Dedifferentiated amniotic fluid mesenchymal stem cell (primary cell): ENCODE measurements at regions not wholly inside any gene's neighbourhood (a gene's known extent, or its start where the extent isn't known, plus 50 kb on each side); places are given as distances from the start of the nearest gene placed in this dataset.
A peak's percentile ranks its signal among the peaks of the same experiment; 100 is the strongest.

ENCODE experiments used
- DNase-seq: peaks from one replicate; pipeline ENCODE4 v3.0.0-alpha.2; 2016; ENCODE audit errors: extremely low spot score

DNA sequence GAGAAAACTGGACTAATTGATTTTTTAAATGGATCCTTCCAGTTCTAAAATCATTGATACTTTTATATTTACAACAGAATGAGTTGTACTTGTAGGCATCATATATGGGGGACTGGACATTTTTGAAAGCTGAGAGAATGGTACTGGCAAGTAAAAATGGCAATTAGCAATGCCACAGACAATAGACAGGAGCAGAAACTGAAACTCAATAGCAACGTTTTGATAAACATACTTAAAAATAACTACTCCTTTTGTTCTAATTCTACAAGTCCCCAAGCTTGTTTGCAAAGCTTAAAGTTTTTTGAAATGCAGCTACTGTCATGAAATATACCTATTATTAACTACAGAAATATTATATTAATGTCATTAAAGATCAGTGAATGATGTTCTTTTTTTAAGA lies 52.8 kb upstream of the FBXL7 start:
- no peak for DNase-seq

DNA sequence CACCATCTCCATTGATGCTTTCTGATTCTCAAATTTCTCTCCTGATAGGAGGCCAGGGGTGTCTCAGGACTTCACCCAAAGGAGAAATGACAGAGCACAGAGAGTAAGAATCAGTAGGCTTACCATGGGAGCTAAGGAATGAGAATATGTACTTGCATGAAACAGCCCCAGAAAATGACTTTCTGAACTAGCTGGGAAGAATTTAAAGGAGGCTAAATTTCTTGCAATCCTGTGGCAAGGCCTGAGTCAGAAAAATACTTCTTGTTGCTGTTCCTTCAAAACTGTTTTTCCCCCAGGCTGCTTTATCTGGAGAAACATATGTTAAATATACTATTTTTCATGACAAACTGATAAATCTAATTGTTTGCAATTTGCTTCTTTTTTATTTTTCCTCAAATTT lies 53.4 kb upstream of the FBXL7 start:
- peak; percentile 88 for DNase-seq

DNA sequence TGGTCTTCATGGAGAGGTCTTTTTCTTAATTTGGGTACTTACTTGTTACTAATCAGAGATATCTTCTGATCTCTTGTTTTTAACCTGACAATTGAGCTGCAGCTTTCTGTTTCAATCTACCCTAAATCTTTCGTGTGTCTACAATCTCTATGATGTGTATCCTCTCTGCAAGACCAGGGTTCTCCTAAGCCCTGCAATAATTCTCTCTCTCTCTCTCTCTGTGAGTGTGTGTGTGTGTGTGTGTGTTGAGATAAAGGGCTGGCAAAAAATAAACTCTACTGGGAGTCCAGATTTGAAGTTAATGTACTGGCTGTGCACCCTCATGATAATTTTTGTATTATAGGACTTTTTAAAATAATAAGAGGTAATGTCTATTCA lies 57.8 kb upstream of the FBXL7 start:
- no peak for DNase-seq

DNA sequence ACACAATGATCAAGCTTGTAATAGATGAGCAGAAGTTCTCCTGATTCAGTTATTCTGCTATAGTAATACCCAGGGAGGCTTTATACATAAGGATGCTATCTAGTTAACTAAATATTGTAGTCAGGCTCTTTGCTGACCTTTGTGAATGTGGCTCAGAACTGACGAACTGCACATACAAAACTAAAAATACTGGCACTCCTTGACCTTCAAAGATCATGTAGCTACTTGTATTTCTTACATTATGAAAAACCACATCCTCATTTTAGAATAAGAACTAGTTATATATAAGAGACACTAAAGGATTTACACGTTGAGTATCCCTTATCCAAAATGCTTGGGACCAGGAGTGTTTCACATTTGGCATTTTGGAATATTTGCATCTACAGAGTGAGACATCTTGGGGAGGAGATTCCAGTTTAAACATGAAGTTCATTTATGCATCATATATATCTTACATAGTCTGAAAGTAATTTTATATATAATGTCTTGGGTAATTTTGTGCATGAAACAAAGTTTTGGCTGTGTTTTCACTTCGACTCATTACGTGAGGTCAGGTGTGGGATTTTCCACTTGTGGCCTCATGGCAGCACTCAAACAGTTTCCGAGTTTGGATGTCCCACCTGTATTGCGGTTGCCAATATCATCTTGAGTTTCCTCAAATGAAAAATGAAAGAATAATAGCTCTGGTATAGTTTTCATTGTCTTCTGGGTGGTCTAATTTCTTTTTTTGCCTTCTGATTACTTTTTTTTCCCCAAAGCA lies 58.4 kb upstream of the FBXL7 start:
- no peak for DNase-seq

DNA sequence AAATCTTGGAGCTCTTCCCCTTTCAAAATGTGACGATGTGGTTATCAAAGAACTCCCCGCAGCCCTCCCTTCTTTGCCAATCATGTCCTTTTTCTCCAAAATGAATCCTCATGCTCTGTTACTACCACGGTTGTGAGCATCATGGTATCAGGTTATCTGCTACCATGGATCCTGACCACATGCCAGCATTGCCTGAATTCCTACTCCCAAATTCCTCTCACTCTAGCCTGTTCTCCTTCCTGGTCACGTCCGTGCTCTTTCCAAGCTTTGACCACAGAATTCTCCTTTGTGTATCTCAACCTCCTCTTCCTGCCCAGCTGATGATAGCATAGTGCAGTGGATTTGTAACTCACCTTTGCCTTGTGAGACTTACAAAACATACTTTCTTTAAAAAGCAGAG lies 59.5 kb upstream of the FBXL7 start:
- DNase-seq: no peak

DNA sequence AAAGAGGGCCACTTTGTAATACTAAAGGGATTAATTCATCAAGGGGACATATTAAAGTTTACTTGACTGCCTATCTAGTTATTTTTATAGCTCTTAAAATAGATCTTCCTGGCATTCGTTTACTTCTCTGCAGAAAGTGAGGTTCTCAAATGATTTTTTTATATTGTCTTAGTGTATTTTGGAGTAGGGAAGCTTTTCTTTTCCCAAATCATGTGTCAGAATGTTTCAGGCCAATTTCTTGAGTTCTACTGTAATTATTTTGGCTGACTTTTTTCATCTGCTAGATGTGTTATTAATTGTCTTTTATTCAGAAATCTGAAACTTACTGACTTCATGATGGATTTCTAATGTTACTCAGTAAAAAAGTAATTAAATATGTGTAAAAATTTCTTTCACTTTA lies 60.2 kb upstream of the FBXL7 start:
- DNase-seq: no peak

DNA sequence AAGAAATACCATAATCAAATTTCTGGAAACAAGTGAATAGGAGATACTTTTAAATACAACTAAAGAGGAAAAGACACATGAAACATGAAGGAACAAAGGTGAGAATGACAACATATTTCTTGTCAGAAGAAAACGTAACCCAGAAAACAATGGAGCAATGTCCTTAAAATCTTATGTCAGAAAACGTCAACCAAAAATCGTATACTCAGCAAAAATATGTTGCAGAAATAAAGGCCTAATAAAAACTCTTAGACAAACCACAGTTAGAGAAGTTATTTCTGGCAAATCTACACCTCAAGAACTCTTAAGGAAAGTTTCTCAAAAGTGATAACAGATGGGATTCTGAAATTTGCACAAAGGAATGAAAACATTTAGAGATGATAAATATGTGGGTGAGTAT lies 66.3 kb upstream of the FBXL7 start:
- DNase-seq: no peak

DNA sequence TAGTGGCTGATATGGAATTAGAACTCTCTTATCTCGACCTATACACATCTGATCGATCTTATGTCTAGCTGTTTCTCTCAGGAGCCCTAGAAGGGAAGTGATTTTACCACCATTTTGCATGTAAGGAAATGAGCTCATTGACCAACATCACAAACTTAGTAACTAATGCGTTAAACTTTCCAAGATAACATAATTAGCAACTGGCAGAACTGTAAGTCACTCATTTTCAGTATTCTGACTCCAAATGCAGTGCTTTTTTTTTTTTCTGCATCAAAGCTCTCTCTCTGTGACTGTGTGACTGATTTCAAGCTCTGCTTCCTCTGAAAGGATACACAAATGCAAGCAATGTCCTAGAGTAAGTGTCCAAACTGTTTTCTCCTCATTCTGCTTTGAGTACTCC lies 68.1 kb upstream of the FBXL7 start:
- no peak for DNase-seq

DNA sequence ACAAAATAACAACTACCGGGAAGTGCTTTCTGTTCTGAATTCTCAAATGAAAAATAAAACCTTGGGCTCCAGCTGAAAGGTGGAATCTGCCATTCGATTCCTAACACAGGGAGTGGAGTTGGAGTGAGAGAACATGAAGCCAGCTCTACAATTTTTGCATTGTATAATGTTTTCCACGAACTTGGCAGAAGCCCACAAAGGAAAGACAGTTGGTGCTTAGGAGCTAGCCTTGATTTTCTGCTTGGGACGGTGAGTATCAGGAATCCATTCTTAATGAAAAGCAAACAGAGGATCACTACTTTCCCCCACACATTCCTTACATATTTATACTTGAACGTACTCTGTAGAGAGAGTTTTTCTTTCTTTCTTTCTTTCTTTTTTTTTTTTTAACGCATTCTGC lies 74.2 kb upstream of the FBXL7 start:
- no peak for DNase-seq

DNA sequence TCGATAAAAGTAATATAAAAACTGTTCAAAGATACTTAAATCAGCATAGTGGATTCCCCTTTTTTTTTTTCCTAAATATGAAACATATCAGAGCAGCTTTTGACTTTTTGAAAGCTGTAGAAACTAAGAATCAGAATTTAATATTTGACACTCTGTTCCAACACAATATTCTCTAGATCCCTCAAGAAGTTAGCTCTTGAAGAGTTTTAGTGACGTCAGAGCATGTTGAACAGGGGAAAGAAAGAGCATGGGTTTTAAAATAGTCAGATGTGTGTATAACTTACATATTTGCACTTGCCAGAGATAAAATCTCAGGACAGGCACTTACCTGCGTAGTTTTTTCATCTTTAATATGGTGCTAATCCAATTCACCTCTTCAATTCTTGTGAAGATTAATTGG lies 75.2 kb upstream of the FBXL7 start:
- DNase-seq: no peak

DNA sequence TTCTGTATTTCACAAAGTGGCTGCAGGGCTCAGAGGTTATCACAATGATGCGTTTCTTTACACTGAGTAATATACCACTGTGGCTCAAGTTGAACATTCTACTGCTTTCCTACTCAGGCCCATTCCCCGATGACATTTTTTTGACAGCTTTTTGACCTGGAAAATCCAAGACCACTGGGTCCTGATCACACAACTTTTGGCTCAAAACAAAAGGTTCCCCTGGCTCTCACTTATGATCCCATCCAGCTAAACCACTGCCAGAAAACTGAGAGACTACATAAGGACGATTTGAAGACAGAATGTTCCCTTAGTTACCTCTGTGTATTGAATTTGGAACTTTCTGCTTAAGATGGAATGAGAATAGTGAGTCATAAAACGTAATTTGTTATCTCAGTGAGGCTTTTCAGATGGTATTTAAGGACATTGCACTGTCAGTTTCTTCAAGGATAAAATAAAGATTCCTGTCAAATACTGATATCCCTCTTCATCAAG lies 78.0 kb upstream of the FBXL7 start:
- no peak for DNase-seq

DNA sequence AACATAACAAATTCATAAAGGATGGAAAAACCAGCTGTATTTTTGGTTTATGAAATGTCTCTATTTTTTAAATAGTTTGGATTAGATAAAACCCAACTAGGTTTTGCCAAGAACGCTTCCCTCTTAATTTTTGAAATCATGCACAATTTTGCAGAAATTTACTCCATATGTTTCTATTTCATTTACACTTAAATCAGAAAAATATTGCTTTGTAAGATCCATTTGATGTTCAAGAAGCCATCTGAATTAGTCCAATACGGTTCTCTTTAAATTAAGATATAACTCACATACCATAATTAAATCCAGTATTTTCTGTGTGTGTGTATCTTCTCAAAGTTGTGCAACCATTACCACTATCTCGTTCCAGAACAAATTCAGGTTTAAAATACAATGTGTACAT lies 78.6 kb upstream of the FBXL7 start:
- no peak for DNase-seq

DNA sequence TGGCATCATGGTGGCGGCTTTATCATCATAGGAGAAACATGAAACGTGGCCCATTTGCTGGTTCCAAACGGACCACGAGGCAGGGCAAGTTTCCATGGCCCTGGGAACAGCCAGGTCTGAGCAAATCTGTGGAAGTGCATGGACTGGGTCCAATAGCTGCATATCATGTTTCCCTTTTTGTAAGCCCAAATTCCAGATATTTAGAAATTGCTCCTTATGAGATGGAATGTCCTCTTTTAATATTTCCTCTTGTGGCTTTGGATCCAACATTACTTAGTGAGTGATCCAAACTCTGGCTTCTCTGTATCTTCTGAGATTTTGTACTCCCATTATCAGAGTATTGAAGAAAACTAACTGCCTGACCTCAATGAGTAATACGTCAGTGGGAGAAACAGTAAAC lies 79.8 kb upstream of the FBXL7 start:
- no peak for DNase-seq

DNA sequence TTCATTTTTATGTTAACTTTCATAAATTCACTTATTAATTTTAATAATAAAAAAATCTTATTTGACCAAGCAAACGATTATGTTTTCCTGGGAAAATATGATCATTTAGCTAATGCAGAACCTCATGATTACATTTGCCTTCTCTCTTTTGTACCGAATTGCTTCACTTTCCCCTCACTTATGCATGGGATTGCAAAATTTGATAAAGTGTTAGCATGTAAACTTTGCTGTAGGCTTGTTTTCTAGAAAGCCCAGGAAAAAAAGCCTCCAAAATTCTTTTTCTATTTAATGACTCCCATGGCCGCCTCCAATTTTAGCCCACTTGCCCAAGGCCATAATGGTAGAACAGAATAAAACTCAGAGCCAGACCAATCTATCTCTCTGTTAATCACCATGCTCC lies 82.8 kb upstream of the FBXL7 start:
- DNase-seq: no peak

DNA sequence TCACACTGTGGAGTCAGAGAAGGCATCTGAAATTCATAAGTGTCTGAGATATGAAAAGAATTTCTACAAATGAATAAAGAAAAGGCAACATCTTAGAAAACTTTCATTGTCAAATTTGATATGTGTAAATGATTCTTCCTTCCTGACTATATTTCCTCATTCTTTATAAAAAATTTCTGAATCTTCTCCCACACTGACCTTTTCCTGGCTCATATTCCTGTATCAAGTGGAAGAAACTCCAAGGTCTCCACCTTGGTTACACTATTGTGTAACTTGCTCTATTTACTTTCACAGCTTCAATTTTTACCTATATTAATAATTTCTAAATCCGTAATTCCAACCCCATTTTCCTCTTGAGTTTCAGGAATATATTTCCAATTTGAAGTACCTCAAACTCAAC lies 93.5 kb upstream of the FBXL7 start:
- no peak for DNase-seq

DNA sequence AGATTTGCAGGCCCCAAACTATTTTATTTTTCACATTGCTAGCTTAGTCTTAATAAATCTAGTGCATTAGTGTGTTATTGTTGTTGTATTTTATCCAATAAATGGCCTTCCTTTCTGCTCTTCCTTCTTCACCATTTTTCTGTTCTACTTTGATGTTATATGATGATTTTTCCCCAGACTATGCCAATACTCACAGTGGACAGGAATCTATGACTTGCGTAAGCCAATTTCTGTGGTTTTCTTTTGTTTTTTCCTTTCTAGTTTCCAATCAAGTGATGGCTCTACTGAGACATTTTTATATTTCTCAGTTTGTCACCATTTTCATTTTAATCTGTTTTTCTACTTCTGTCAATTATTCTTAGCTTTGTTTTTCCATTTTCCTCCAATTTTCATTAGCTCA lies 106.8 kb upstream of the FBXL7 start:
- DNase-seq: no peak

DNA sequence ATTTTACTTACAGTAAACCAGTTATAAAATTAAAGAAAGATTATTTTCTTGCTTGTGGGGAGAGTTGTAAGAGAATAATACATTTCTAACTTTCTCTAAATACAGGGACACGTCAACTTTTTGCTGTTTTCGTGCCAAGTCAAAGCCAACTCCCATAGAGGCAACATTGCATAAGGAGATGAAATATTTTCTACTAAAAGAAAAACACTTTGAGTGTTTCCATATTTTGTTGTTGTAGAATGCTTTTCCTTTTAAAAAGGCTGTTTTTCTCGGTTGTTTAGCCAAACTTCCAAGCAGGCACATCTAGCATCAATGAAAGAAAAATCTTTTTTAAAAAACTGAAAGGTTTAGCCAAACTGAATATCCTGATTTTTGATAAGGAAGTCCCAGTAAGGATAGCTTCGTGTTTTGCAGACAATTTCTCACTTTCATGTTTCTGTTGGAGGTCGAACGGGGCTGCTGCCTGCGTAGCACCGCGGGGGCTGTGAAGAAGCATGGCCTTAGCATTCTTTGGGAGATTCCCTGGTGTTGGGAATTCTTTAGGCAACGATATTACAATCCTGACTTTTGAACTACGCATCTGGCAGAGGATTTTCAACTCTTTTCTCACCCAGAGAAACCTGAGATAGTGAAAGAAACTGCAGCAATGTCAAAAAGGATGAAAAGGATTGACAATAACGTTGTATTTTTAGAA lies 108.1 kb upstream of the FBXL7 start:
- DNase-seq: no peak

DNA sequence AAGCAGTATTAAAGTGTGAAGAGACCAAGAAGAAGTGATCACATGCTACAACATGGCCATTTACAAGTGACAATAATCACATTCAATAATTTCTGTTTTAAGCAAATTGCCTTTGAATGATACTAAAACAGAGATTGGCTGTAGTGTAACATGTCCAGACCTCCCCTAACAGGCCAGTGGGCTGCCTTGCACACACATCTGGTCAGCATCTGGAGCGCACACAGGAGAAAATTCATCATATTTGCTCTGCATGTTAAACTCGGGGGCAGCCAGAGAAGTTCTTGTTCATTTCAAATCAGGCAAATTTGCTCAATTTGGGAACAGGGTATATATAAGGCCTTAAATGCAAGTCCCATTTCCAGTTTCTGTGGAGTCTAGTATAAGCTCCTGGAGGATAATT lies 111.1 kb upstream of the FBXL7 start:
- no peak for DNase-seq

DNA sequence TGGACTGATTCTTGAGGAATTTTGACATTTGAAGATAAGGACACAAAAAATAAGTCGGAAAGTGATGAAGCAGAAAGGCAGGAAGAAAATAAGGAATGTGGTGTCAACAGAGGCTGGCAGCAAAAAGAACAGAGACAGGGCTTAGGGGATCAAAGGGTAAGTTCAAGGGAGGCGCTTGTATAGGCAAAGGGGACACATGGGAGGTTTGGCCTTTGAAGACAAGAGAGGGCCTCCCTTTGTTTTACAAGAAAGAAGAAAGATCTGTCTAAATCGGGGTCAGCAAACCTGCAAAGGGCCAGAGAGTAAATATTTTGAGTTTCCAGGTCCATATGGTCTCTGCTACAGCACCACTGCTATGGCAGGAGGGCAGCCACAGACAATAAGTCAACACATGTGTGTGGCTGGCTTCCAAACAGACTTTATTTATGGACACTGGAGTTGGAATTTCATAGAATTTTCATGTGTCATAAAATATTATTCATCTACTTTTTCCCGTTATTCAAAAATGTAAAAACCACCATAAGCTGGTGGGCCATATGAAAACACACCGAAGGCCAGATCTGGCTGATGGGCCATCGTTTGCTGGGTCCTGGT lies 112.0 kb upstream of the FBXL7 start:
- DNase-seq: no peak

DNA sequence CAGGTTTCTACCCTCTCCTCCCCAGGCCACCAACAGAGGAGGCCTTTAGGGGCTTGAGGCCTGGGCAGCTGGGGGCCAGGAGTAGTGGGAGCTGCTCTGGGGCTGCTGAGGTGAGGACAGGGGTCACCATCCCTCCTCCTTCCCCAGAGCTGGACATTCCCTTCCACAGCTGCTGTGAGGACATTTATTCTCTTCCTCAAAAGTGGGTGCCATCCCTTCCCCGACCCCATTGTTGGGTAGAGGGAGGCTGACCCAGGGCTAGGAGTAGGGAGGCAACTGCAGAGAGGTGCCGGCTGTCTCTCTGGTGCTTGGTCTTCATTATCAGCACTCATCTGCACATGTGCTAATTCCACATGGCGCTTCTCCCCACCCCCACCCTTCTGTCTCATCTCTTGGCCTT lies 113.9 kb upstream of the FBXL7 start:
- no peak for DNase-seq

DNA sequence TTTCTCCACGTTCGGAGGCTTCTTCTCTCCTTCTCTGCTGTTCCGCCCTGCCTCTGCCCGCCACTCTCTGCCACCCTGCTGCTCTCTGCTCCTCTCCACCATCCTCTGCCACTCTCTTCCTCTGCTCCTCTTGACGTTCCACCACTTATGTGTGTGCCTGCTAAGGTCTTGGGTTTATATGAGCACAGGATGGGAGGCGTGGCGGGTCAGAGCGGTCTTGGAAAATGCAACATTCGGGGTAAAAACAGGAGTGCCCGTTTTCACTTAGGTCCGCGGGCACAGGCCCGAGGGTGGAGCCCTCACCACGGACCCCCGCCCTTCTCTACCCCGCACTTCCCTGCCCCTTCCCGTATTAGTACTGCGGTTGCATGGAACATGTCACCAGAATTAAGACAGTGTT lies 114.4 kb upstream of the FBXL7 start:
- DNase-seq: no peak

DNA sequence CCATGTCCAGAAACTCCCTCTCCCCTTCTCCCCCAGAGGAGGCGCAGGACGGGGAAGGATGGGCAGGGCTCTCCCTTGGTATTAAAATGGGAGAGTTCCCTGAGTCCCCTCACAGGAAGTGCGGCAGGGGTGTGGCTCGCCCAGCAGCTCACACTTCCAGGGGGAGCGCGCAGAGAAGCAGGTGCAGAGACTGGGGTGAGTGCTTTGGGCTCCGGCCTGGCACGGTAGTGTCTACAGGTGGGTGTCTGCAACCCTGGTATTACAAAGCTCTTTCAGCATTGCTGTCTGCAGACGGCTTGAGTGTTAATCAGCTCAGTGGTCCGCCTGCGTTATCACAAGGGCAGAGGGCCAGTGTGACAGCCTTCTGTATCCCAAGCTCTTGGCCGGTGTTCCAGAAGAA lies 114.9 kb upstream of the FBXL7 start:
- DNase-seq: no peak

DNA sequence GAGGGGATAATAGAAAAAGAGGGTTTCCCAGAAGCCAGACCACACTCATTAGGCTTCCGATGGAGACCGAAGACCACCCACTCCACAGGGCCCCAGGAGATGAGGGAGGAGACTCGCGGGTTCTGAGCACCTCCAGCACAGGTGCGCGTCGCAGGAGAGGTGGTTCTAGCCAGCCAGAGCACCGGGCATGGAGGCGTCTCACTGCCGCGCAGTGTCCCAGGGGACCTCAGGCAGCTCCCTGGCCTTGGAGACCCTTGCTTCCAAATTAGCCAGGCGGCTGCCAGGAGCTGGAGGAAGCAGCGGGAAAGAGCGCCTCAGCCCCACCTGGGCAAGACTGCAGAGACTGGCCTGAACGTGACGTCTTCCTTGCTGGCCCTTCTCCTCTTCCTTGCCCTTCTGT lies 115.4 kb upstream of the FBXL7 start:
- no peak for DNase-seq
